Upper lobe of right lung (tissue), 1 donor: ENCODE measurements at regions not wholly inside any gene's neighbourhood (a gene's known extent, or its start where the extent isn't known, plus 50 kb on each side); places are given as distances from the start of the nearest gene placed in this dataset.

ENCODE experiments used
- ATAC-seq: fragments of 200-7000 bp; cut with Tn5 transposase; one replicate; pipeline ENCODE4 v1.9.1; 2020; ENCODE audit warnings: mild to moderate bottlenecking, moderate library complexity
- DNase-seq: peaks from one replicate; pipeline ENCODE4 v3.0.0-alpha.2; 2020
- H3K27ac ChIP-seq: fragments of 200-600 bp; one replicate; pipeline ENCODE4 v1.8.0; 2022
- H3K27me3 ChIP-seq: fragments of 200-600 bp; one replicate; pipeline ENCODE4 v1.8.0; 2022; ENCODE audit warnings: mild to moderate bottlenecking
- H3K36me3 ChIP-seq: fragments of 200-600 bp; one replicate; pipeline ENCODE4 v1.8.0; 2022
- H3K4me1 ChIP-seq: fragments of 200-600 bp; one replicate; pipeline ENCODE4 v1.8.0; 2022
- H3K4me3 ChIP-seq: fragments of 200-600 bp; one replicate; pipeline ENCODE4 v1.8.0; 2022; ENCODE audit warnings: mild to moderate bottlenecking
- H3K9me3 ChIP-seq: fragments of 200-600 bp; one replicate; pipeline ENCODE4 v1.8.0; 2022
- intact Hi-C: fragments of 100-400 bp; cut with DNase I; formaldehyde crosslinking; loops from one replicate; pipeline ENCODE4 v1.11.0; 2022
- TF ChIP-seq, protein P1 (sequence below): fragments of 200-600 bp; IDR thresholded peaks from one replicate; pipeline ENCODE4 v1.8.0; 2022; ENCODE audit warnings: antibody characterized with exemption
- donor health status: DM: no; HTN: yes; CAD: no; lungs with severe emphysema.

DNA sequence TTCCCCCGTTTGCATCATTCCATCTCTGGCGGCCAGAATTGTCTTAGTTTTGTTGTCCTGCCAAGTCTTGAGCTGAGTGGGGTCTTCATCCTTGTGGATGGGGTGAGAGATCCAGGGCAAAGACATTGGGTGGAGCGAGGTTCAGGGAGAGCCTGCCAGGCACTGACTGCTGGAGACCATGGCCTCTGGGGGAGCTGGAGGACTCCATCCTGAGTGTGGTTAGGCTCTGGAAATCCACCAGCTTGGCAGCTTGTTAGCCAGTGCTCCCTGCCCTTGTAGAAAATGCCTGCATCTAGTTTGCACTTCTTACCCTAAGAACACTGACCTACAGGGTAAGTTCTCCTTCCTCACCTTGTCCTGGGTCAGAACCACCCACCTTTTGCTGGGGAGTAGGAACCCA lies 97.2 kb upstream of the ZNF536 start:
- Histone ChIP-seq H3K27me3 (no peaks in the 10 kb centered on the region), H3K36me3 (no peaks in the 10 kb centered on the region), H3K27ac (no peak overlapping the region), H3K4me1 (no peaks in the 10 kb centered on the region), H3K4me3 (no peak overlapping the region), H3K9me3 (no peaks in the 10 kb centered on the region)
- TF ChIP-seq, protein P1, sequence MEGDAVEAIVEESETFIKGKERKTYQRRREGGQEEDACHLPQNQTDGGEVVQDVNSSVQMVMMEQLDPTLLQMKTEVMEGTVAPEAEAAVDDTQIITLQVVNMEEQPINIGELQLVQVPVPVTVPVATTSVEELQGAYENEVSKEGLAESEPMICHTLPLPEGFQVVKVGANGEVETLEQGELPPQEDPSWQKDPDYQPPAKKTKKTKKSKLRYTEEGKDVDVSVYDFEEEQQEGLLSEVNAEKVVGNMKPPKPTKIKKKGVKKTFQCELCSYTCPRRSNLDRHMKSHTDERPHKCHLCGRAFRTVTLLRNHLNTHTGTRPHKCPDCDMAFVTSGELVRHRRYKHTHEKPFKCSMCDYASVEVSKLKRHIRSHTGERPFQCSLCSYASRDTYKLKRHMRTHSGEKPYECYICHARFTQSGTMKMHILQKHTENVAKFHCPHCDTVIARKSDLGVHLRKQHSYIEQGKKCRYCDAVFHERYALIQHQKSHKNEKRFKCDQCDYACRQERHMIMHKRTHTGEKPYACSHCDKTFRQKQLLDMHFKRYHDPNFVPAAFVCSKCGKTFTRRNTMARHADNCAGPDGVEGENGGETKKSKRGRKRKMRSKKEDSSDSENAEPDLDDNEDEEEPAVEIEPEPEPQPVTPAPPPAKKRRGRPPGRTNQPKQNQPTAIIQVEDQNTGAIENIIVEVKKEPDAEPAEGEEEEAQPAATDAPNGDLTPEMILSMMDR = no peak
- ATAC-seq = no peak
- no peak for DNase-seq
- intact Hi-C loops = no loop called here

DNA sequence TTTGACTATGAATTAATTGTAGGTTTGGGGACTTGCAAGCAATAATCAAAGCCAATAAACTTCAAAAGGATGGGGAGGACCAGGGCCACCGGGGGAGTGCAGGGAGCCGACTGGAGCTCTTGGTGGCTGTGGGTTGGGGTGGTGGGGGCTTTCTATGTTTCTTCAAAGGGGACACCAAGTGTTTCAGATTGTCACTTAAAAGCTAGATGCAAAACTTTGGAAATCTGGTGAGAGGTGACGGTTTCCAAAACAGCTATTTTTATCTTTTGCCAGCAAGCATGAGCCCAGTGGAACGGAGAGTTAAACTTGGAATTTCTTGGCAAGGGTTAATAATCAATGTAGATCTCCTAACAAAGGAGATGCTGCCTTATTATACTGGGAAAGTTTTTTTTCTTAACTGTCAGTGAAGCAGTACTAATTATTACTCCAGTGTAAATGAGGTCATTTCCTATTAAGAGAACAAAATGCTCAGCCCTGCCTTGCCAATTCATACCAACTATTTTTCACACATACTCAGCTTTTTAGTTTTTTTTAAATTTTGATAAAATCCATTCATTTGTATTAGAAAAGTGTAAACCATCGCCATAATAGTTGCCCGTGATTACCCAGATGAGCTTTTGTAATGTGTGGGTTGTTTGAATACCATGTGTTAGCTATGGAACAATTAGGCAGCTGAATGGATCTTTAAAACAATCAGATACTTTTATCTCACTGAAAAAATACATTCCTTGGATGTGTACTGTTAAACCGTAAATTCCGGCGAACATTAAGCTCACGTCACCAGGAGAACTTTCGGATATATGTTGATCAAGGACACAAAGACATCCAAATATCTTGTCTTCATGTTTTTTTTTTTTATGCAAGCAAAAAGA lies 95.9 kb upstream of the ZNF536 start:
- intact Hi-C loops = no loop called here
- DNase-seq (no peak), ATAC-seq (no peak)
- H3K4me3 ChIP-seq = no peak overlapping the region
- no peaks in the 10 kb centered on the region for H3K4me1 ChIP-seq
- no peaks in the 10 kb centered on the region for H3K27me3 ChIP-seq
- H3K36me3 ChIP-seq = no peaks in the 10 kb centered on the region
- TF ChIP-seq, protein P1 = no peak
- no peak overlapping the region for H3K27ac ChIP-seq
- no peaks in the 10 kb centered on the region for H3K9me3 ChIP-seq

DNA sequence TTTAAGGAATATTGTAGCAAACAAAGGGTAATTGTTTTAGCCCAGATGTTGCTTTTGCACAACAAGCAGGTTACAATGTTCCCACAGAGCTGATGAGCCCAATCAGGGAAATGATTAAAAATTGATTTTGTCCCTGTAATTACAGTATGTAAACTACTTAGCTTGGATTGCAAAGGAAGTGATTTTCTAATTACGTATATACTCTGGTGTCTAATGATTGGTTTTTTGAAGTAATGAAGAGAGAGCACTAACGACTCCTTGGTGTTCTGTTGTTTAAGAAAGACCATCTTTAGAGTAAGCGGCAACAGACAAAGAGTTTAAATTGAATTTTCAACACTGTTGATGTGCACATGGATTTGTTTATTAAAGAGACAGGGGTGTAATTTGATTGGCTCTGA lies 95.3 kb upstream of the ZNF536 start:
- H3K4me1 ChIP-seq = no peaks in the 10 kb centered on the region
- TF ChIP-seq, protein P1 = no peak
- DNase-seq (no peak), ATAC-seq (no peak)
- H3K27me3 ChIP-seq = no peaks in the 10 kb centered on the region
- H3K36me3 ChIP-seq = no peaks in the 10 kb centered on the region
- intact Hi-C loops = no loop called here
- H3K4me3 ChIP-seq = no peak overlapping the region
- no peaks in the 10 kb centered on the region for H3K9me3 ChIP-seq
- H3K27ac ChIP-seq = no peak overlapping the region

DNA sequence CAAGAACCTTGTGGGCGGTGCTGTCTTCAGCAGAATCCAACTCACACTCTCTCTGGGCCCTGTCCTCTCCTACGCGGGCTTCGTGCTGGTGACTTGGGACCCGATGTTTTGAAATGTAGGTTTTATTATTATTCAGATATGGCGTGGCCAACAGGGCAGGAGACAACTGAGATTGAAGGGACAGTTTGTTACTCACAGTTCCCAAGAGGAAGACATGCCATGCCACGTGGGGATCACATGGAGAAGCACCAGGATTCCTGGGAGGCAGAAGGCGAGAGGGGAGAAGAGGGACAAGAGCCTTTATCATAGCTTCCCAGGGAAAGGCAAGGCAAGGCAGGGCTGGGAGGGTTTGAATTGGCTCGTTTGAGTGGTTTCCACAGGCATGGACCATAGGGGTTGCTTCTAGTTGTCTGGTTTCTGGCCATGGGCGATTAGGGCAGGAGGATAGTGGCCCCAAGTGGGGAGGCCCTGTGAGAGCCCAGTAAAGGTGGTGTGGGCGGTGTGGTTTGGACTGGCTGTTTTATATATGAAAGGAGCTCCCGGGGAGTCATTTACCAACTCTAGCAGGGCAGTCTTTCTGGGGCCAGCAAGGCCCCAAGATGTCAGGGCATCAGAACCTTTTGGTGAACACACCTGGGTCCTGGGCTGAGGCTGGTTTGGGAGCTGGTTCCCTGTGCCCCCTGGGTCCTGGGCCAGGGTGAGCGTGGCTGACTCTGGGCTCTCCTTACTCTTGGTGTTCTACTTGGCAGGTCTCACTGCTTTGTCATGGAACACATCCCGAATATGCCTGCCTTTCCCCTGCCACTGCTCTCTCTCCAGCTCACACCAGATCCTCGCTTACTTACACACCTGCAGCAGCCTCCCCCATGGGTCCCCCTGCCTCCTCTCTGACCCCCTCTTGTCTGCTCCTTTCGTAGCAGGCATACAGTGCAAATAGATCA lies 94.0 kb upstream of the ZNF536 start:
- TF ChIP-seq, protein P1 = no peak
- DNase-seq (no peak), ATAC-seq (no peak)
- Histone ChIP-seq H3K9me3 (no peaks in the 10 kb centered on the region), H3K27ac (no peak overlapping the region), H3K27me3 (no peaks in the 10 kb centered on the region), H3K36me3 (no peaks in the 10 kb centered on the region), H3K4me3 (no peak overlapping the region), H3K4me1 (no peaks in the 10 kb centered on the region)
- intact Hi-C loops = no loop called here

DNA sequence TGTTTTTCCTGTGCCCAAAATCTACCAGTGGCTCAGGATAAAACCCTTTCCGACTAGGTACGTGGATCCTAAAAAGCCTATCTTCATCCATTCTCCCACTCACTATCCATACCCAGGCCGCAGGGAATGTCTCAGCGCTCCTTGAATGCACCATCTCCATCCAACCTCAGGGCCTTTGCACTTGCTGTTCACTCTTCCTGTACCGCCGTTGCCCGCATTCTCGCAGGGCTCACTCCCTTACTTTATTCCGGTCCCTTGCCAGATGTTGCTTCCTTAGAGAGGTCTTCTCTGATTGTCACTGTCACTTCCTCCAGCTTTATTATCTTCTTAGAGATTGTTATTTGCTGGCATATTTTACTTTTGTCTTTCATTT lies 93.3 kb upstream of the ZNF536 start:
- H3K36me3 ChIP-seq = no peaks in the 10 kb centered on the region
- H3K27ac ChIP-seq = no peak overlapping the region
- TF ChIP-seq, protein P1 = no peak
- DNase-seq = no peak
- H3K9me3 ChIP-seq = no peaks in the 10 kb centered on the region
- intact Hi-C loops = no loop called here
- no peaks in the 10 kb centered on the region for H3K27me3 ChIP-seq
- H3K4me3 ChIP-seq = no peak overlapping the region
- ATAC-seq = no peak
- H3K4me1 ChIP-seq = no peaks in the 10 kb centered on the region
